Left lung (tissue), 4 donors: ENCODE measurements at regions not wholly inside any gene's neighbourhood (a gene's known extent, or its start where the extent isn't known, plus 50 kb on each side); places are given as distances from the start of the nearest gene placed in this dataset.

ENCODE experiments used
- ATAC-seq: fragments of 200-7000 bp; cut with Tn5 transposase; one replicate; pipeline ENCODE4 v1.9.1; 2020; ENCODE audit warnings: moderate library complexity
- DNase-seq, 4 donors: peaks; one replicate each; pipeline ENCODE4 v3.0.0-alpha.2; 2013 to 2020
- H3K27ac ChIP-seq, 2 donors: fragments of 200-600 bp; sonication (generic) in 1 of 2; one replicate each; pipeline versions ENCODE4 v1.5.0 to v1.8.0; 2020 to 2021
- H3K27me3 ChIP-seq, 2 donors: fragments of 200-600 bp; sonication (generic) in 1 of 2; one replicate each; pipeline versions ENCODE4 v1.5.0 to v1.8.0; 2020 to 2021
- H3K36me3 ChIP-seq, 2 donors: fragments of 200-600 bp; sonication (generic) in 1 of 2; one replicate each; pipeline versions ENCODE4 v1.5.0 to v1.8.0; 2020 to 2021
- H3K4me1 ChIP-seq, 2 donors: fragments of 200-600 bp; one replicate each; pipeline ENCODE4 v1.8.0; 2021
- H3K4me3 ChIP-seq, 2 donors: fragments of 200-600 bp; sonication (generic) in 1 of 2; one replicate each; pipeline versions ENCODE4 v1.5.0 to v1.8.0; 2020 to 2021; ENCODE audit warnings: mild to moderate bottlenecking in 1 of 2
- H3K9me3 ChIP-seq, 2 donors: fragments of 200-600 bp; sonication (generic) in 1 of 2; one replicate each; pipeline versions ENCODE4 v1.5.0 to v1.8.0; 2020 to 2021
- CTCF ChIP-seq, 2 donors: fragments of 200-600 bp; sonication (generic) in 1 of 2; IDR thresholded peaks; one replicate each; pipeline versions ENCODE4 v1.5.0 to v1.8.0; 2021; ENCODE audit warnings: antibody characterized with exemption in 2 of 2
- intact Hi-C, 2 donors: fragments of 100-400 bp; cut with DNase I; formaldehyde crosslinking; loops; one replicate each; pipeline versions ENCODE4 v1.11.2 to v1.14.2; 2022
- donor health status: DM: no; HTN: yes; CAD: no.
- donor health status: DM: no; HTN: no; CAD: no.

- Histone ChIP-seq H3K4me3 (peak overlapping the region; percentile 57 to 60), H3K36me3 (no peaks in the 10 kb centered on the region), H3K9me3 (no peaks in the 10 kb centered on the region), H3K27me3 (peaks cover 0 to 86% of the 10 kb centered on the region in 2 donors), H3K27ac (peak overlapping the region; percentile 73 to 75), H3K4me1 (peaks cover 0 to 21% of the 10 kb centered on the region in 2 donors)
- DNase-seq (peak in 3 of 4 donors; percentile 48 to 88 (median 60)), ATAC-seq (peak; percentile 22)
- intact Hi-C loops: no loop called here
- TF ChIP-seq CTCF (IDR thresholded peaks at IDR 0.05): no peak
Measured at GRCh38 chr18:5628512-5629255, 84.9 kb upstream of the EPB41L3 start.

GRCh38 chr18:5627776-5628511, 84.1 kb upstream of the EPB41L3 start:
- TF ChIP-seq CTCF (IDR thresholded peaks at IDR 0.05): no peak
- ATAC-seq: peak; percentile 2
- peak overlapping the region; percentile 73 to 75 for H3K27ac ChIP-seq

GRCh38 chr18:5626130-5626880, 82.5 kb upstream of the EPB41L3 start:
- H3K9me3 ChIP-seq: no peaks in the 10 kb centered on the region
- intact Hi-C loops: no loop called here
- H3K27ac ChIP-seq: no peak overlapping the region
- no peaks in the 10 kb centered on the region for H3K36me3 ChIP-seq
- peaks cover 0 to 21% of the 10 kb centered on the region in 2 donors for H3K4me1 ChIP-seq
- ATAC-seq (no peak), DNase-seq (no peak)
- H3K27me3 ChIP-seq: peaks cover 0 to 72% of the 10 kb centered on the region in 2 donors
- no peak for TF ChIP-seq CTCF (IDR thresholded peaks at IDR 0.05)
- no peak overlapping the region for H3K4me3 ChIP-seq

More at GRCh38 chr18:5627776-5628511, 84.1 kb upstream of the EPB41L3 start:
- no peaks in the 10 kb centered on the region for H3K36me3 ChIP-seq
- H3K9me3 ChIP-seq: no peaks in the 10 kb centered on the region
- H3K4me3 ChIP-seq: peak overlapping the region; percentile 57 to 60
- peaks cover 0 to 21% of the 10 kb centered on the region in 2 donors for H3K4me1 ChIP-seq
- intact Hi-C loops: no loop called here
- peak in 1 of 4 donors; percentile 56 for DNase-seq
- H3K27me3 ChIP-seq: peaks cover 0 to 84% of the 10 kb centered on the region in 2 donors

- Histone ChIP-seq H3K4me1 (peaks cover 0 to 13% of the 10 kb centered on the region in 2 donors), H3K36me3 (no peaks in the 10 kb centered on the region), H3K9me3 (no peaks in the 10 kb centered on the region), H3K27ac (no peak overlapping the region), H3K4me3 (no peak overlapping the region), H3K27me3 (peaks cover 0 to 59% of the 10 kb centered on the region in 2 donors)
- DNase-seq (no peak), ATAC-seq (no peak)
- no peak for TF ChIP-seq CTCF (IDR thresholded peaks at IDR 0.05)
- intact Hi-C loops: no loop called here
Measured at GRCh38 chr18:5625076-5625475, 81.3 kb upstream of the EPB41L3 start.
